M059J (cell line): ENCODE measurements at regions not wholly inside any gene's neighbourhood (a gene's known extent, or its start where the extent isn't known, plus 50 kb on each side); places are given as distances from the start of the nearest gene placed in this dataset.
A peak's percentile ranks its signal among the peaks of the same experiment; 100 is the strongest.
"Not testable (repeated sequence)": the region's sequence is repeated elsewhere in the genome, so short reads cannot be mapped to it uniquely, and the experiment has no call there.

ENCODE experiments used
- DNase-seq: peaks from one replicate; pipeline ENCODE4 v3.0.0-alpha.2; 2012; ENCODE audit warnings: low read depth

GRCh38 chr5:121478636-121479035 lies 373.0 kb upstream of the FTMT start:
- no peak for DNase-seq

DNA sequence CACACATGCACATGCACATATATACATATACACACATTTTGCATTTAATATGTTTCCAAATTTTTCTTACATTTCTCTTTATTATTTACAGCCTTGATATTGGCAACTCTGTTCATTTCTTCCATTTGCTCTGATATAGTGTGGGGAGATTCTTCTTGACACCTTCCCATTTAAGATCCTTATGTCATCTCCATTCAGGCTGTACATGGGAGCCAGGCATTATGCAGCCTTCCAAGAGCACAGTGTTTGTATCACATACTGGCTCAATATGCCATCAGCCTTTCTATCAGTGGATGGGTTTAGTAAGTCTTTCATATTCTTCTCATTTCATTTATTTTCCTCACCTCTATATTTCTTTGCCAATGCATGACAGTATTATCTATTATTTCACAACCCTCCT lies 372.3 kb upstream of the FTMT start:
- DNase-seq: no peak

DNA sequence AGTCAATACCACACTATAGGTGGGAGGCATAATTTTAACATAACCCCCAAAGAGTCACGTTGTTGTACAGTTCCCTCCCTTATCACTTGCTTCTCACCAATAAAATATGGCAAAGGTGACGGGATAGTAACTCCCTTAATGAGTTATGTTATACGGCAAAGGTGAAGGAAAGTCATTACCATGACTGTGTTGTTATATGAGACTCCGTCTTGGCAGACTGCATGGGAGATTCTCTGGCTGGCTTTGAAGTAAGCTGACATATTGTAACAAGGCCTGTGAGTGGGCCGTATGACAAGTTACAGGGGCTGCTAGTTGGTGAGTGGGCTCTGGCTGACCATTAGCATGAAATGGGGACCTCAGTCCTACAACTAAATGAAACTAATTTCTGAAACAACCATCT lies 366.4 kb upstream of the FTMT start:
- DNase-seq: no peak

DNA sequence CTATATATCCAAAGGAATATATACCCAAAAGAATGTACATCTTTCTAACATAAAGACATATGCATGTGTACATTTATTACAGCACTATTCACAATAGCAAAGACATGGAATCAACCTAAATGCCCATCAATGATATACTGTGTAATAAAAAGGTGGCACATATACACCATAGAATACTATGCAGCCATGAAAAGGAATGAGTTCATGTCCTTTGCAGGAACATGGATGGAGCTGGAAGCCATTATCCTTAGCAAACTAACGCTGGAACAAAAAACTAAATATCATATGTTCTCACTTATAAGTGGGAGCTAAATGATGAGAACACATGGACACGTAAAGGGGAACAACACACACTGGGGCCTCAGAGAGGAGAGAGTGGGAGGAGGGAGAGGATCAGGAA lies 365.7 kb upstream of the FTMT start:
- not testable (repeated sequence) for DNase-seq

GRCh38 chr5:121489972-121490371 lies 361.7 kb upstream of the FTMT start:
- DNase-seq: no peak

DNA sequence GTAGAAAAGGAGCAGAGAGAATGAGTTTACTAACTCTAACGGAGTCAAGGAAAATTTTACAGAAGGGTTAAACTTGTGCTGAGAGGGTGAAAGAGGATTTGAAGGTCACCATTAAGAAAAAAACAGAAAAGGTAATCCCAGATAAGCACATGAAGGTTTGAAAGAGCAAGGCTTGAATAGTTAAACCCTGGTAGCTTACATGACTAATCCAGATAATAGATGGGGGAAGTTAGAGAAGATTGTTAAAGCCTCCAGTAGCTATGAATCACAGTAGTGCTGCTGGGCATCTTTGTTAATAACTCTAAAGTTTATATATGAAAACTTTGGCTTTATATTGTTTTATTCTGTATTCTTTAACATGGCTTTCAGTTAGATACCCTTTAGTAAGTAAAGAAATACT lies 354.5 kb upstream of the FTMT start:
- DNase-seq: no peak

DNA sequence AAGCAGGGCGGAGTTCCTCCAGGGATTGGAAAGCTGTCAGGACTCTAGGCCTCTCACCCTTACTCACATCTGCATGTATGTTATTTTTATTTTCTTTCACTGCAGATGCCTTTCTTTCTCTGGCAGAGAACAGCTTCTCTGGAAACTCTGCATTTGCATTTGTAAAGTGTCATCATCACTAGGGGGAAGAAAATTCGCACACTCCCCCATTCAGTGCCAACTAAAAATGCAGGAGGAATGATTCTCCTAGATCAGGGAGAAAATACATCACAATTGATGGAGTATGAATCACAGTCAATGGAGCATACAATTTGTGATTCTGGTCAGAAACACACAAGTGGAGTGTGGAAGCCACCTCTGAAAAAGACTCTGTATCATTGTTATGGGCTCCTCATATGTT lies 351.4 kb upstream of the FTMT start:
- DNase-seq: no peak

DNA sequence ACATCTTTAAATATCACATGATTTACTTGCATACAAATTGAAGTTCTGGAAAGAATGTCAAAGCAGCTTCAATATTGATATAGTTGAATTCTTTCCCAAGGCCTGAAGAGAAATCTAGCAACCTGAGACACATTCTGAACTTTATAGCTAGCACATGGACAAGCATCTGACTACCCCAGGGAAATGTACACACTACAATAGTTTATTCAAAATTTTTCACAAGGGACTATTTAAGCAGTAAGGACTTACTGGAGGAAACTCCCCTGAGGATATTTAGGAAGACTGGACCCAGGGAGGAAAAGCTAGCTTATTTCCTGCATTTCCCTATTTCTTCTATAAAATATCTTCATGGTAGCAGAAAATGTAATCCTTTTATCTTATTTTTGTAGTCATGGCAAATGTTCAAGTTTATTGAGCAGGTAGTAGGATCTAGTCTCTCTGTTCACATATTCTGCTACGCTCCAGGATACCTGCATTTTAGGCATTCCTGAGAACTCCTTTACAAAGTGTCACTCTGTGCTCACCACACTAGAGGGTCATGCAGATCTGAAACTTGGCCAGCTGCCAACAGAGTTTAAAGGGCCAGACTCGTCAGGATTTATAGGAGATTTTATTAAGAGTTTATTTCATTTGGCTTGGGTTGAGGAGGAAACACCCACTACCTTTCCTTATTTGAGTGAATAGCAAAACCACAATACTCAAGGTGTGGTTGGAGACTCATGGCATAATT lies 348.4 kb upstream of the FTMT start:
- peak; percentile 4 for DNase-seq

GRCh38 chr5:121516997-121517396 lies 334.7 kb upstream of the FTMT start:
- DNase-seq: no peak

GRCh38 chr5:121525706-121526105 lies 326.0 kb upstream of the FTMT start:
- DNase-seq: peak; percentile 4

DNA sequence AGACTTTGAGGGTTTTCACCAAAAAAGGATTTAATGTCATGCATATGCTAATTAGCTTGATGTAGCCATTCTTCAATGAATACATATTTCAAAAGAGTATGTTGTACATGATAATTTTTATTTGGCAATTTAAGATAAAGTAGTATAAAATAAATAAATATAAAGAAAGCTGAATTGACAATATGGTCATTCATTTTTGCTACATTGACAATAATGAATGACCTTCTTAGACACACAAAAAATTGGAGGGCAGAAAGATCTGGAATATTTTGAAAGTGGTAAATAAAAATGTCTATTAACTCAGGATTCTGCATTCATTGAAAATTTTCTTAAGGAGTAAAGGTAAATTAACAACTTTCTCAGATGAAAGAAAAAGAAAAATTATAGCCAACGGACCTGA lies 324.8 kb upstream of the FTMT start:
- DNase-seq: no peak

- no peak for DNase-seq
Measured at GRCh38 chr5:121533814-121534213, 317.9 kb upstream of the FTMT start.

GRCh38 chr5:121550989-121551388 lies 300.7 kb upstream of the FTMT start:
- no peak for DNase-seq

GRCh38 chr5:121559832-121560231 lies 291.9 kb upstream of the FTMT start:
- DNase-seq: no peak

DNA sequence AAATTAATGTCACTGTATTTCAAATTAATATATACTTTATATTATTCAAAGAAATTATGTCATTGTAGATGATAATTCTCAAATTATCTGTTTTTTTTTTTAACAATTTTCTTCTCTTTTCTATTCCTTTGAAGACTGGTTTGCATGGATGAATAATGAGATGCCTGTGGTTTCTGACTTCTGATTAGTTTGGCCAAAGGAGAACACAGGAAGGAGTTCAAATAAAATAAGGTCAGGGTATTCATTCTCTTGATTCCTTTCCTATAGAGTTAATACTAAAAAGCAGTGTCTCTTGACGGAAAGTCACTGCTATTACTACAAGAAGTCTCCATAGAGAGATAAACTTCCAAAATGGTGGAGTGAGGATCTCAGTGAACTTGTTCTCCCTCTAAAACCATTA lies 279.6 kb upstream of the FTMT start:
- DNase-seq: no peak

- no peak for DNase-seq
Measured at GRCh38 chr5:121573721-121574382, 277.8 kb upstream of the FTMT start.

GRCh38 chr5:121581588-121581987 lies 270.1 kb upstream of the FTMT start:
- DNase-seq: no peak

DNA sequence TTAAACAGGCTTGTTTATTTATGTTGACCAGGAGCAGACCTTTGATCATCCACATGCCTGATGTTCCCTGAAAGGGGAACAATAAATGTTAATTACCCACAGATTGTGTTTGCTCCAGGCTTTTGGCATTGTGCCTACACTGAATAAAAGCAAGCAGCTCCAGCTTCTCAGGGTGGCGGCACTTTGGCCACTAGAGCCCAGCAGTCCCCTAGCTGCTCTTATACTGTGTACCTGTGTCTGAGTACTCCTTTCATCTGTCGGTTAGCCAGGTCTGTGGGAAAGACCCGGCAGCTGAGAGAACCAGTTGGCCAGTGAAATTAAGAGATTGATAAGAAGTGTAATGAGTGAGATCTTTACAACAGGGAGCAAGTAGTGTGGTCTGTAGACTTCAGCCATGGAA lies 254.8 kb upstream of the FTMT start:
- no peak for DNase-seq

- DNase-seq: no peak
Measured at GRCh38 chr5:121608826-121609225, 242.9 kb upstream of the FTMT start.

GRCh38 chr5:121624035-121624434 lies 227.6 kb upstream of the FTMT start:
- DNase-seq: no peak

DNA sequence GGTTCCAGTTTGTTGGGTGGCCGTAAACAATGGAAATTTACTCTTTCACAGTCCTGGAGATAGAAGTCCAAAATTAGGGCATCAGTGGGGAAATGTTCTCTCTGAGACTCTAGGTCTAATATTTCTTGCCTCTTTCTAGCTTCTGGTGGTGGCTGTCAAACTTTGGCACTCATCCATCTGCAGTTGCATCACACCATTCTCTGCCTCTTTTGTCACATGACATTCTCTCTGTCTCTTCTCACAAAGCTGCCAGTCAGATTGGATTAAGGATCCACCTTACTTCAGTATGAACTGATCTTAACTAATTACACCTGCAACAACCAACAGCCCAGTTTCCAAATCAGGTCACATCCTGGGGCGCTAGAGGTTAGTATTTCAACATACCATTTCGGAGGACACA lies 222.9 kb upstream of the FTMT start:
- DNase-seq: peak; percentile 2

- DNase-seq: no peak
Measured at GRCh38 chr5:121630402-121630801, 221.3 kb upstream of the FTMT start.

GRCh38 chr5:121634946-121635345 lies 216.7 kb upstream of the FTMT start:
- no peak for DNase-seq

- DNase-seq: no peak
Measured at GRCh38 chr5:121638126-121638525, 213.6 kb upstream of the FTMT start.
